ENCODE measurements at regions not wholly inside any gene's neighbourhood (a gene's known extent, or its start where the extent isn't known, plus 50 kb on each side); places are given as distances from the start of the nearest gene placed in this dataset.

GRCh38 chr4:107269175-107269574, 233.1 kb upstream of the DKK2 start:
- TF ChIP-seq EZH2phosphoT487 (IDR thresholded peaks at IDR 0.05; ENCODE audit: borderline replicate concordance) (no peak), CTCF (conservative IDR thresholded peaks at IDR 0.05; ENCODE audit: low read length) (no peak)
- Histone ChIP-seq H4K20me1 (ENCODE audit: insufficient read depth, low read length, poor library complexity, severe bottlenecking) (no peaks in the 10 kb centered on the region), H3K9ac (ENCODE audit: low read depth, low read length, poor library complexity, severe bottlenecking) (no peak overlapping the region), H3K27me3 (ENCODE audit: insufficient read depth, low read length, poor library complexity, severe bottlenecking) (no peaks in the 10 kb centered on the region), H3K9me3 (ENCODE audit: insufficient read depth, low read depth, low read length) (no peaks in the 10 kb centered on the region), H3K79me2 (ENCODE audit: insufficient read depth, low read length) (no peaks in the 10 kb centered on the region), H3K4me1 (ENCODE audit: insufficient read depth, low read length, poor library complexity, severe bottlenecking) (no peaks in the 10 kb centered on the region), H3F3A (ENCODE audit: low read depth) (no peaks in the 10 kb centered on the region), H3K36me3 (ENCODE audit: insufficient read depth, low read length) (no peaks in the 10 kb centered on the region), H3K4me3 (ENCODE audit: low read length, poor library complexity, severe bottlenecking) (no peak overlapping the region), H3K4me2 (ENCODE audit: low read depth, low read length, poor library complexity, severe bottlenecking) (no peak overlapping the region), H3K9me2 (replicated peaks; ENCODE audit: low read depth, low read length) (no peaks in the 10 kb centered on the region), H2AFZ (ENCODE audit: low read length) (no peak overlapping the region)

GRCh38 chr4:107265859-107266258, 229.7 kb upstream of the DKK2 start:
- H3K4me2 ChIP-seq (ENCODE audit: low read depth, low read length, poor library complexity, severe bottlenecking), result no peak overlapping the region
- H3K4me1 ChIP-seq (ENCODE audit: insufficient read depth, low read length, poor library complexity, severe bottlenecking), result no peaks in the 10 kb centered on the region

GRCh38 chr4:107261241-107261874, 225.2 kb upstream of the DKK2 start:
- H3K9me2 ChIP-seq (replicated peaks; ENCODE audit: low read depth, low read length), result no peaks in the 10 kb centered on the region
- no peaks in the 10 kb centered on the region for H3K4me1 ChIP-seq (ENCODE audit: insufficient read depth, low read length, poor library complexity, severe bottlenecking)
- H3K9ac ChIP-seq (ENCODE audit: low read depth, low read length, poor library complexity, severe bottlenecking), result no peak overlapping the region
- no peaks in the 10 kb centered on the region for H3K79me2 ChIP-seq (ENCODE audit: insufficient read depth, low read length)
- no peaks in the 10 kb centered on the region for H3K9me3 ChIP-seq (ENCODE audit: insufficient read depth, low read depth, low read length)
- H4K20me1 ChIP-seq (ENCODE audit: insufficient read depth, low read length, poor library complexity, severe bottlenecking), result no peaks in the 10 kb centered on the region
- no peaks in the 10 kb centered on the region for H3K27me3 ChIP-seq (ENCODE audit: insufficient read depth, low read length, poor library complexity, severe bottlenecking)
- no peak overlapping the region for H2AFZ ChIP-seq (ENCODE audit: low read length)
- no peak overlapping the region for H3K4me2 ChIP-seq (ENCODE audit: low read depth, low read length, poor library complexity, severe bottlenecking)
- H3K36me3 ChIP-seq (ENCODE audit: insufficient read depth, low read length), result no peaks in the 10 kb centered on the region
- no peak overlapping the region for H3K4me3 ChIP-seq (ENCODE audit: low read length, poor library complexity, severe bottlenecking)
- no peak for TF ChIP-seq CTCF (conservative IDR thresholded peaks at IDR 0.05; ENCODE audit: low read length)
- TF ChIP-seq EZH2phosphoT487 (IDR thresholded peaks at IDR 0.05; ENCODE audit: borderline replicate concordance), result no peak
- no peaks in the 10 kb centered on the region for H3F3A ChIP-seq (ENCODE audit: low read depth)

More at GRCh38 chr4:107265859-107266258, 229.7 kb upstream of the DKK2 start:
- Histone ChIP-seq H3K79me2 (ENCODE audit: insufficient read depth, low read length) (no peaks in the 10 kb centered on the region), H4K20me1 (ENCODE audit: insufficient read depth, low read length, poor library complexity, severe bottlenecking) (no peaks in the 10 kb centered on the region), H3F3A (ENCODE audit: low read depth) (no peaks in the 10 kb centered on the region), H3K9me2 (replicated peaks; ENCODE audit: low read depth, low read length) (no peaks in the 10 kb centered on the region), H3K4me3 (ENCODE audit: low read length, poor library complexity, severe bottlenecking) (no peak overlapping the region), H2AFZ (ENCODE audit: low read length) (no peak overlapping the region), H3K9me3 (ENCODE audit: insufficient read depth, low read depth, low read length) (no peaks in the 10 kb centered on the region), H3K36me3 (ENCODE audit: insufficient read depth, low read length) (no peaks in the 10 kb centered on the region), H3K27me3 (ENCODE audit: insufficient read depth, low read length, poor library complexity, severe bottlenecking) (no peaks in the 10 kb centered on the region), H3K9ac (ENCODE audit: low read depth, low read length, poor library complexity, severe bottlenecking) (no peak overlapping the region)
- no peak for TF ChIP-seq CTCF (conservative IDR thresholded peaks at IDR 0.05; ENCODE audit: low read length)
- TF ChIP-seq EZH2phosphoT487 (IDR thresholded peaks at IDR 0.05; ENCODE audit: borderline replicate concordance), result no peak

Data from Loucy (cell line).